Left renal cortex interstitium (tissue), 4 donors: ENCODE measurements at regions not wholly inside any gene's neighbourhood (a gene's known extent, or its start where the extent isn't known, plus 50 kb on each side); places are given as distances from the start of the nearest gene placed in this dataset.
"Not testable (repeated sequence)": the region's sequence is repeated elsewhere in the genome, so short reads cannot be mapped to it uniquely, and the experiment has no call there.

Experiments
- DNase-seq, 4 donors: peaks; one replicate each; pipeline ENCODE4 v3.0.0-alpha.2; 2013; ENCODE audit warnings: low read depth in 4 of 4, low spot score in 2 of 4, missing footprints in 1 of 4

DNA sequence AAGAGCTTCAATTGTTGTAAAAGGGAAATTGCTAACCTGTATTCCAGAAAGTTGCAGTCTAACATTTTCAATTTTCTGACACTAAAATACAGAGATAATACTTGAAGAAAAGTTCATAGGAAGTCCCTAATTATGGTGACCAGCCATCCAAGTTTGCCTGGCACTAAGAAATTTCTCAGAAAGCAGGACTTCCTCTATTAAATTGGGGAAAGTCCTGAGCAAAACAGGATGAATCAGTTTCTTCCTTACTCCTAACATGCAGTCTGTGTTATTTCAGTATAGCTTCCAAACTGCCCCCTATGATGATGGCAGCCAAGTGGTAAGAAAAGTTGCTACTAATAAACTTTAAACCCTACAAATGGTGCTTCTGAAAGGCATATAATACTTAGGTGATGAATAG lies 133.5 kb upstream of the SGO1 start:
- DNase-seq, result no peak

- no peak for DNase-seq
These were observed 131.6 kb upstream of the SGO1 start for GRCh38 chr3:20317616-20318015.

DNA sequence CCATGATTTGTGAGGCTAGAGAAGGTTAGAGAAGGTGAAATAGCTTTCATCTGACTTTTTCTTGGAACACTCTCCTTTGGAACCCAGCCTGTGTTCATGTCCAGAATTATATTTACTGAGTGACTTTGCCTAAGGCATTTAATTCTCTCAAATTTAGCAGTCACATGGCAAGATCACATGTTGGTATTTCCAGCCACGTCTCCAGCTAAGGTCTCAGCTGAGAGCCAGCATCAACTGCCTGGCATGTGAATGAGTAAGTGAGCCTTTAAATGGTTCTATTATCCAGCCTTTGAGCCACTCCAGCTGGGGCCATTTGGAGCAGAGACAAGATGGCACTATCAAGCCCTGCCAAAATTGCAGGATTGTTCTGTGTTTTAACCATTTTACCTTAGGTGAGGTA lies 130.2 kb upstream of the SGO1 start:
- DNase-seq, result no peak

DNA sequence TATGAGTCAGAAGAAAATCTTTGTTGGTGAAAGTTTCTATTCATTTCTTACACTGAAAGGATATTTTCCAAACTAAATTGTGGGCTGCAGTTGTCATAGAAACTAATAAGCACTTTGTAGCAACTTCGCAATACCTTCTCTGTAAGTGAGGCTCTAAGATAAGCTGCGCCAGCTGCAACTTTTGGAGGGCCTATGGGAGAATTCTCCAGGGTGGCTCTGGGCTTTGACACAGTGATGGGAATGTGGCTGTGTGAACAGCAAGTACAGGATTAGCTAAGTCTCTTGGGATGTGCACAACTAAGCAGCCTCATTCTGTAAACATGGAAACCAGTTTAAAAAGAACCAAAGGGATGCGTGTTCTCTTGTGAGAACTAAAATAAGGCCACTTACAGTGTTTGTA lies 124.6 kb upstream of the SGO1 start:
- DNase-seq, result no peak

GRCh38 chr3:20307383-20307782 lies 121.4 kb upstream of the SGO1 start:
- DNase-seq, result no peak

DNA sequence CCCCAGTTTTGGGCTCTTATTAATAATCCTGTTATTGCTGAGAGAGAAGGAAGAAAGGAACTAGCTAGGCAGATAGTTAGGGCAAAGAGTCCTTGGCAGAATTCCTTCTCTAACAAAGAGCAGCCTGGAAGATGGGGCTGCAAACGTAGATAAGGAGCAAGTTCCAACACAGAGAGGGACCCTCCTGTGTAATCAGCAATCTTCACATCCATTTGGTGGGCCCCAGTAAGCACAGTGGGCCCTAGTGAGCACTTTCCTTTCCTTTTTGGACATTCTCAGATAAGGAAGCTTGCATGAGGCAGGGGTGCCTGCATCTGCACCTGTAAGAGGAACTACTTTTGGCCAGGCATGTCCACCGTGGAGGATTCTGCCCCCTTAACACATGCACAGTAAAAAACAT lies 119.6 kb upstream of the SGO1 start:
- no peak for DNase-seq

DNA sequence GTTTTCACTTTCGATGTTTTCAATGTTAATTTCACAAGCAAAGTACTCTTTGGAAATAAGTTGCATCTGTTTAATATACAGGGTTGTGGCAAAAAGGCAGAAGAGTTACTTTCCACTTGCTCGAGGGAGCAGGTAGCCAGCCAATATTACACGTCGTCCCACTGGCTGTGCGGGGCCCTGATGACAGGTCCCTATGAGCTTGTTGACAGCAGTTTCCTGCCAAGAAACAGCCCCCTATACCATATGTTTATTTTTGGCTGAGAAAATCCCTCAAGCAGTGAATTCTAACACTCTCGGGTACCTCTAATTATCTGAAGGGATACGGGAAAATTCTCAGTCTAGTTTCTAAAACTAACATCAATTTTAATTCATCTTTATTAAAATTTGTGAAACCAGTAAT lies 116.8 kb upstream of the SGO1 start:
- no peak for DNase-seq

DNA sequence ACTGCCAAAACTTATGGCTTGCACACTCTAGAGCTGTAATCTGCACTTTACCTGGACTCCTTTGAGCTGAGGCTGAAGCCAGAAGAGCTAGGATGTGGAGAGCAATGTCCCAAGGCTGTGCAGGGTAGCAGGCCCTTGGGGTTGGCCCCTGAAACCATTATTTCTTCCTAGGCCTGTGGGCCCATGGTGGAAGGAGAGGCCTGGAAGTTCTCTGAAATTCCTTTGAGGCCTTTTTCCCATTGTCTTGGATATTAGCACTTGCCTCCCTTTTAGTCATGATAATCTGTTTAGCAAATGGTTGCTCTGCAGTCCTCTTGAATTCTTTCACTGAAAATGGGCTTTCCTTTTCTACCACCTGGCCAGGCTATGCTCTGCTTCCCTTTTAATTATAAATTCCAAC lies 102.0 kb upstream of the SGO1 start:
- DNase-seq, result no peak

DNA sequence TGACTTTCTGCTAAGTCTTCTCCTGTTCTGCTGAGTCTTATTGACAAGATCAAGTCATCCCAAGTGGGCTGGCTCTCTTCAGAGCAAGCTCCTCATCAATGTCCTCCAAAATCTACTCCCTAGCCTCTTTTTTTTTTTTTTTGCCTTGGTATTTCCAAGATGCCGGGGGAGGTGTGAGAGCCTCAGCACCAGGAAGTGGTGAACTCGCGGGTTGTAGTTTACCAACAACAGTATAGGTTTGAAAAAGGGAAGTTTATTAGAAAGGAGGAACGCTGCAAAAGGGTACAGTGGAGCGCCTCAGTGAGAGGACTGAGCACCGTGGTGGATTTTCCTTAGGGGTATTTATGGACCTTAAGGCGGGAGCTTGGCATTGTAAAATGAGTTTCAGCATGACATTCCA lies 94.3 kb upstream of the SGO1 start:
- DNase-seq, result no peak

- DNase-seq, result not testable (repeated sequence)
These were observed 80.0 kb upstream of the SGO1 start for GRCh38 chr3:20265977-20266376.

- DNase-seq, result no peak
These were observed 79.0 kb upstream of the SGO1 start for GRCh38 chr3:20264900-20265567.

DNA sequence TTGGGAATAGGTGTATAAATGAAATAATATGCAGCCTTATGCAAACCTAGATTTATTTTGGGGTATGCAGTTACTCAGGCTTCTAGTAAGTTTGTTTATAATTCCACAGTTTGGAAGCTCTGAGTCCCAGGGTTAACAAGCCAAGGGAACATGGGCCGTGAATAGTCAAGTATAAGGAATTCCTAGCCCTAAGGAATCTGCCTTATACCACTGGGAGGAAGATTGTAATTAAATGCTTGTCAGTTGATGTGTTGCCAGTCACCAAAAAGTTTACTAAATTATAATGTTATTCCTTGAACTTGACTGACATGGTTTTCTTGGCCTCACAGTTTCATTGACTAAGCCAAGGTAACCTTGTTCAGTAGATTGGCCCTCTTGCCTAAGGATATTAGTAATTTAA lies 72.4 kb upstream of the SGO1 start:
- DNase-seq, result no peak

- DNase-seq, result no peak
These were observed 70.1 kb upstream of the SGO1 start for GRCh38 chr3:20256144-20256543.

GRCh38 chr3:20254268-20255117 lies 68.5 kb upstream of the SGO1 start:
- DNase-seq, result no peak

DNA sequence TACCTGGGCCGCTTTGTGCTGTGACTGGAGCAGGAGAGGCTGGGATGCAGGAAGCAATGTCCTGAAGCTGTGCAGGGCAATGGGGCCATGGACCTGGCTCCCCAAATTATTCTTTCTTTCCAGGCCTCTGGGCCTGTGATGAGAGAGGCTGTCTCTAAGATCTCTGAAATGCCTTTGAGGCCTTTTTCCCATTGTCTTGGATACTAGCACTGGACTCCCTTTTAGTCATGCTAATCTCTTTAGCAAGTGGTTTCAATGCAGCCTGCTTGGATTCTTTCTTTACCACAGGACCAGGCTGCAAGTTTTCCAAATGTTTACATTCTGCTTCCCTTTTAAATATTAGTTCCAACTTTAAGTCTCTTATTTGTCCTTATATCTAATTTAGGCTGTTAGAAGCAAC lies 64.8 kb upstream of the SGO1 start:
- no peak for DNase-seq

GRCh38 chr3:20250314-20250713 lies 64.3 kb upstream of the SGO1 start:
- DNase-seq, result no peak

GRCh38 chr3:20246662-20247061 lies 60.7 kb upstream of the SGO1 start:
- no peak for DNase-seq

- DNase-seq, result no peak
These were observed 59.8 kb upstream of the SGO1 start for GRCh38 chr3:20245781-20246180.

- DNase-seq, result no peak
These were observed 54.3 kb upstream of the SGO1 start for GRCh38 chr3:20240154-20240883.

DNA sequence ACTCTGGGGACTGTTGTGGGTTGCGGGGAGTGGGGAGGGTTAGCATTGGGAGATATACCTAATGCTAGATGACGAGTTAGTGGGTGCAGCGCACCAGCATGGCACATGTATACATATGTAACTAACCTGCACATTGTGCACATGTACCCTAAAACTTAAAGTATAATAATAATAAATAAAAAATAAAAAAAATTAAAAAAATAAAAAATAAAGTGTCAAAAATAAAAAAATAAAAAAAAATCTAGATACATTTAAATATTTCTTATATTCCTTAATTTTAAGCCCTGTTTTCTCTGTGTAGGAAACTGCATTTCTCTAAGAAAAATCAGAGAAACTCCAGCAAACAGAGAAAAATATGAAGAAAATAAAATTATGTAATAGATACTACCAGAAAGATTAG lies 52.2 kb upstream of the SGO1 start:
- not testable (repeated sequence) for DNase-seq

- no peak for DNase-seq
These were observed 50.6 kb upstream of the SGO1 start for GRCh38 chr3:20236603-20237002.
